ENCODE measurements at regions not wholly inside any gene's neighbourhood (a gene's known extent, or its start where the extent isn't known, plus 50 kb on each side); places are given as distances from the start of the nearest gene placed in this dataset.

- DNase-seq = no peak
These were observed 233.9 kb downstream of the ARAP2 start for GRCh38 chr4:36010397-36010929.

- no peak for DNase-seq
These were observed 232.9 kb downstream of the ARAP2 start for GRCh38 chr4:36011381-36011780.

- DNase-seq = no peak
These were observed 231.8 kb downstream of the ARAP2 start for GRCh38 chr4:36012503-36012902.

GRCh38 chr4:36013206-36013605 lies 231.1 kb downstream of the ARAP2 start:
- DNase-seq = no peak

All from right hindlimb (tissue), 1 donor.